ENCODE measurements at regions not wholly inside any gene's neighbourhood (a gene's known extent, or its start where the extent isn't known, plus 50 kb on each side); places are given as distances from the start of the nearest gene placed in this dataset.

DNA sequence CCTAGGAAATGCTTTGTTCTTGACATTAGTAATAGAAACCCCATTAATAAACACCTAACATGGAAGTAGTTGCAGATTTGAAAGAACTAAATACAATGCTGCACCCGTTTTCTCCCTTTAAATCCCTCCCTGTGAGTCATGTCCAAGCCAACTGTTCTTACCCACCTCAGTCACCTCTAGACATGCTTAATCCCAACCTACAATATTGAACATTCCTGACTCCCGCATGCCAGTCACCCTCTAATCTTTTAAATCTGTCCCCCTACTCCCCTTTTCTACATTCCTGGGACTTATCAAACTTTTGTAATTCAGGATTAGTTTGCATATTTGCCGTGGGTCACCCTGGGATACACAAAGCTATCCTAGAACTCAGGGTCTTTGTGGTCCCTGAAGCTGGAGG is 374.6 kb downstream of the IRS1 start:
- peaks cover 60% of the 10 kb centered on the region for H3K4me1 ChIP-seq (replicated peaks)
- DNase-seq (ENCODE audit: low read depth in 1 of 2, low spot score in 2 of 2): peak in 1 of 2 experiments; percentile 30
- no peaks in the 10 kb centered on the region for H3K9me3 ChIP-seq (replicated peaks)
- no peaks in the 10 kb centered on the region for H3K27me3 ChIP-seq (replicated peaks)
- no peaks in the 10 kb centered on the region for H3K36me3 ChIP-seq
- H3K4me3 ChIP-seq: no peak overlapping the region
- H3K27ac ChIP-seq: peak overlapping the region; percentile 87; the same call in 1 of the 2 replicates

DNA sequence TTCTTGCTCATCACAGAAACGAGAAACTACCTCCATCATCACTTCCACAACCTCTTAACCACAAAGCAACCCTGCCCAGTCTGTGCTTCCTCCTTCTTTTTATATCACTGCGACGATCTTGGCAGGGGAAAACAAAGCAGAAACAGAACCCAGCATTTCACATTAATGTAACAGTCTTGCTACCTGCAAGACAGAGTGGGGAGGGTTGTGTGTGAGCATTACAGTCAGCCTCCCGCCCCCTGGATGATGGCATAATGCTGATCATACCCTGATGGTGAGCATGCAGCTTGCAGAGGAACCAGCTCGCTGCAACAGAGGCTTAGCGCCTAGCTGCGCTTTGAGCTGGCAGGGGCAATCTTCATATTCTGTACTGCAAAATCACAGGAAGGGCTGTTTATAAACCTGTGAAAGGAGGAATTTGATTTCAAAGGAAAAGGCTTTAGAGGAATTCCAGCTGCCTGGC is 376.1 kb downstream of the IRS1 start:
- Histone ChIP-seq H3K36me3 (no peaks in the 10 kb centered on the region), H3K4me3 (no peak overlapping the region), H3K9me3 (replicated peaks) (no peaks in the 10 kb centered on the region), H3K27ac (no peak overlapping the region), H3K4me1 (replicated peaks) (peaks cover 54% of the 10 kb centered on the region), H3K27me3 (replicated peaks) (no peaks in the 10 kb centered on the region)
- peak; percentile 48 to 60 for DNase-seq (ENCODE audit: low read depth in 1 of 2, low spot score in 2 of 2)

DNA sequence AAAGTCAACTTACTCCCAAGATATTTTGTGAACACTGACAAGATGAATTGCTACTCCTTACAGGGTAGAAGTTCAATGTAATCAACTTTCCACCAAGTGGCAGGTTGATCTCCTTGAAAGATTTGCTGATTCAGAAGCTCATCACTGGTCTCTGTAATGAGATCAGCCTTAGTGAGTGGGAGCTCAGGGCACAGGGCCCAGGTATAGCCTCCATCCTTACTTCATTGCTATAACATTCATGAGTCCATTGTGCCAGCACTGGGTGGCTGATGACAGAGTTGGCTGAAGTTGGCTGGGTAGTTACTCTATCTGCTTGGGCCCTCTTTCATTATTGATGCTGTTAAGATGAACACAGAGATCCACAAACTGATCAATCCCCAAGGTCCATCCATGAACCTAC is 379.0 kb downstream of the IRS1 start:
- Histone ChIP-seq H3K36me3 (no peaks in the 10 kb centered on the region), H3K27me3 (replicated peaks) (no peaks in the 10 kb centered on the region), H3K27ac (no peak overlapping the region), H3K4me1 (replicated peaks) (peaks cover 25% of the 10 kb centered on the region), H3K4me3 (no peak overlapping the region), H3K9me3 (replicated peaks) (no peaks in the 10 kb centered on the region)
- no peak for DNase-seq (ENCODE audit: low read depth in 1 of 2, low spot score in 2 of 2)

DNA sequence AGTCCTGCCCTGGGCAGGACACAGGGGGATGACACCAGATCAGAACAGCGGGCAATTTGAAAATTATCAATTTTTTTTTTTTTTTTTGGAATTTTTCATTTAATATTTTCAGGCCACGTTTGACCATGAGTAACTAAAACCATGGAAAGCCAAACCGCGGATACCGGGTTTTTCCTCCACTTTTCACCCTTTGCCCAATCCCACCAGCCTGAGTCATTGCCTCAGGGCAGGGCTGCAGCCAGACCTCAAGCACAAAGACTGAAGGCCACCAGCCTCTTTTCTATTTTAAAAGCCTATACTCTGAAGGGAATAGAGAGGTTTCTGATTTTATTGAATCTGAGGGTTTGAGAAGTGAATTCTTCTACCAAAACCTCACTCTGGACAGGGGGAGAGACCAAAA is 381.1 kb downstream of the IRS1 start:
- H3K4me1 ChIP-seq (replicated peaks): peaks cover 4% of the 10 kb centered on the region
- H3K9me3 ChIP-seq (replicated peaks): no peaks in the 10 kb centered on the region
- no peak overlapping the region for H3K4me3 ChIP-seq
- H3K27ac ChIP-seq: no peak overlapping the region
- H3K36me3 ChIP-seq: no peaks in the 10 kb centered on the region
- DNase-seq (ENCODE audit: low read depth in 1 of 2, low spot score in 2 of 2): no peak
- no peaks in the 10 kb centered on the region for H3K27me3 ChIP-seq (replicated peaks)

DNA sequence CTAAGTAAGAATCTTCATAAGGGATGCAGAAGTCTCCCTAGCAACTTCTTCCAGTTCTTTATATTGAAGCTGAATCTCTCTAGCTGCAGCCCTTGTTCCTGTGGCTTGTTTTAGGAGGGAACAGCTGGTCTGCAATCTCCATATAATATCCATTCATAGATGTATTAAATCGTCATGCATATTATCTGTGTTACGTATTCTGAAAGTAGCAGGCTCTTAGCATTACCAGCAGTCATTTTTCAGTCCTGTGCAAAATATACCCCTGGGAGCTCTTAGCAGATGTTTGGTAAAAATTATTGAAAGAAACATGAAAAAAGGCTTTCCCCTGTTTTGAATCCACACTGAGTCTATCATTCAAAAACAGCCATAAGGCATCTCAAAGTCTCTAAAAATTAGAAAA is 385.3 kb downstream of the IRS1 start:
- Histone ChIP-seq H3K4me3 (no peak overlapping the region), H3K4me1 (replicated peaks) (peaks cover 12% of the 10 kb centered on the region), H3K27ac (no peak overlapping the region), H3K36me3 (no peaks in the 10 kb centered on the region), H3K9me3 (replicated peaks) (no peaks in the 10 kb centered on the region), H3K27me3 (replicated peaks) (no peaks in the 10 kb centered on the region)
- no peak for DNase-seq (ENCODE audit: low read depth in 1 of 2, low spot score in 2 of 2)

DNA sequence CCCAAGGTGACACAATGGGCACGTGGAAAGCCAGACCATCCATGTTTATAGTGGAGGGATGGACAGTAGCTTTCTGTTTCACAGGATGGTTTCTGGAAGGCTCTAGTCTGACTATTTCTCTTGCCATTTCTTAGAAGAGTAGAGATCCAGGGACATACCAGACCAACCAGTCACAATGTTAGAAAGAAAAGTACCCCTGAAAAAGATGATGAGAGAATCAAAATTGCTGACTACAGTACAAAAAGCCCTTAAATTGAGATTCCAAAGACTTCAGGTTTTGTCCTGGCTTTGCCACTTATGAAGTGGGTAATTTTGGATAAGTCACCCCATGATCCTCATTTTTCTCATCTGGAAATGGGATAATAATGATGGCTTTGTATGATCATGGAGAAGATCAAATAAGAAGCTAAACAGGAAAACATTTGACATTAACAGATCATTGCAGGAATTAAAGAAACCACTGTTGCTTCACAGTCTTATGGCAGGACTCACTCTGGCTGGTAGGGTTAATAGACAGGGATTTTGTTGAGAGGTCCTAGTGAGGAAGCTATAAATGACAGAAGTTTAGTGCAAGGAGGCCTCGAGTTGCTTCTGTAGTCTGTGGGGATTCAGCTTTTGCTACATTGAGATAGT is 386.0 kb downstream of the IRS1 start:
- Histone ChIP-seq H3K36me3 (no peaks in the 10 kb centered on the region), H3K4me3 (no peak overlapping the region), H3K4me1 (replicated peaks) (peaks cover 12% of the 10 kb centered on the region), H3K27ac (no peak overlapping the region), H3K9me3 (replicated peaks) (no peaks in the 10 kb centered on the region), H3K27me3 (replicated peaks) (no peaks in the 10 kb centered on the region)
- DNase-seq (ENCODE audit: low read depth in 1 of 2, low spot score in 2 of 2): no peak

DNA sequence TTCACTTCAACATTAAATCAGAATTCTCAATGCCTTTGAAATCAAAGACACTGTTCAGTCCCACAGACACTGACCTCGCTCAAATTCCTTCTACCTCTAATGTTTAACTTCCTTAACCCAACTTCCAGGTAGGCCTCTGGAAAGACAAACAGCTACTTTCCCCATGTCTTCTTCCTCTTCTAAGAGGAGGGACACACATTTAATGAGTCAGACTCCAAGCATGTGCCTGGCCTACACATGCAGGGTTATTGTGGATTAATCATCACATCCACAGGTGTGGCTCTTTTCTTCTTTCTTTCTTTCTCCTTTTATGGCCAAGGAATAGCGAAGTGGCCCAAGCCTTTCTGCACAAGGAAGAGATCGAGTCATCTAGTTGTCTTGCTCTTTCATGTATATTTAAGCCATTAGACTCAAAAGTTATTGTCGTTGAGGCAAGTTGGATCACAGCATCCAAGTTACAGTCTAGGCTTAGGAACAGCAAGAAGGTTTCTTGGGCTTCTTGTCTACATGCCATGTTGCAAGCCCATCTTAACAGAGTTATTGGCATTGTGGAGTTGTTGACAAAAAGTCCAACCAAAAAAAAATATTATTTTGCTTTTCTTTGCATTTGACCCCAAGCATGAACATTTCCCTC is 387.8 kb downstream of the IRS1 start:
- Histone ChIP-seq H3K36me3 (no peaks in the 10 kb centered on the region), H3K27me3 (replicated peaks) (no peaks in the 10 kb centered on the region), H3K9me3 (replicated peaks) (no peaks in the 10 kb centered on the region), H3K4me1 (replicated peaks) (peaks cover 12% of the 10 kb centered on the region), H3K4me3 (no peak overlapping the region), H3K27ac (peak overlapping the region; percentile 40)
- peak; percentile 43 to 56 for DNase-seq (ENCODE audit: low read depth in 1 of 2, low spot score in 2 of 2)

DNA sequence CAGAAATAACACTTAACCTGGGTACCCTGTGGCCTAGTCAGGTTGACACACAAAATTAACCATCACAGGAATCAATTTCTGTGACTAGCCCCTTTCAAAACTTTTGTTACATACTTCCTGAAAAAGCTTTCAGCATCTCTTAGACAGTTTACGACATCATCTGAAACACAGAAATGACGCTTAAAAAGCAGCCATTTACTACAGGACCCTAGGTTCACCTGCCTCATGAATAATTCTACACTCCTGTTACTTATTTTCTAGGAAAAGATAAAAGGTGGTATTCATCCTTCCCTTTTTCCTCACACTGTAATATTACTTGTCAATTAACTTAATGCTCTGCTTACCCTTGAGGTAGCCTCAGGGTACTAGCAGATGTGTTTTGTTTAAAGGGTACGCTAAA is 388.4 kb downstream of the IRS1 start:
- Histone ChIP-seq H3K27ac (peak overlapping the region; percentile 40), H3K4me3 (no peak overlapping the region), H3K36me3 (no peaks in the 10 kb centered on the region), H3K27me3 (replicated peaks) (no peaks in the 10 kb centered on the region), H3K9me3 (replicated peaks) (no peaks in the 10 kb centered on the region), H3K4me1 (replicated peaks) (peaks cover 12% of the 10 kb centered on the region)
- no peak for DNase-seq (ENCODE audit: low read depth in 1 of 2, low spot score in 2 of 2)

DNA sequence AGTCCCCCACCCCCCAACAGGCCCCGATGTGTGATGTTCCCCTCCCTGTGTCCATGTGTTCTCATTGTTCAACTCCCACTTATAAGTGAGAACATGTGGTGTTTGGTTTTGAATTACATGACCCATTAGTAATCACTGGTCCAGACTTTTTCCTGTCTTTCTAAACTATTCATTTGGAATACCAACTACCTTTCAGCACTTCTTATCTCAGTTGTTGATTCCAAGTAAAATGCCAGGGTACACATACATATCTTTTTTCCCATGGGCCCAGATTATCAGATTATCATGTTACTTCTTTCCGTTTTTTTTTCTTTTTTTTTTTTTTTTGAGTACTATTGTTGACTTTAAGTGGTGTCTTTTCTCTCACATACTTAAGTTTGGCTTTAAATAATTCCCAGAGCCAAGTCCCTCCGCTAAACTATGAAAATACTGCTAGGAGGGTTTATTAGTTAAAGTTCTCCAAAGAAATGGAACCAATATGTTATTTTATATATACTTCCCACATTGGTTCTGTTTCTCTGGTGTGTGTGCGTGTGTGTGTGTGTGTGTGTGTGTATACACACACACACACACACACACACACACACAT is 389.3 kb downstream of the IRS1 start:
- peaks cover 15% of the 10 kb centered on the region for H3K4me1 ChIP-seq (replicated peaks)
- H3K4me3 ChIP-seq: no peak overlapping the region
- DNase-seq (ENCODE audit: low read depth in 1 of 2, low spot score in 2 of 2): no peak
- no peaks in the 10 kb centered on the region for H3K36me3 ChIP-seq
- no peaks in the 10 kb centered on the region for H3K9me3 ChIP-seq (replicated peaks)
- no peaks in the 10 kb centered on the region for H3K27me3 ChIP-seq (replicated peaks)
- H3K27ac ChIP-seq: no peak overlapping the region

DNA sequence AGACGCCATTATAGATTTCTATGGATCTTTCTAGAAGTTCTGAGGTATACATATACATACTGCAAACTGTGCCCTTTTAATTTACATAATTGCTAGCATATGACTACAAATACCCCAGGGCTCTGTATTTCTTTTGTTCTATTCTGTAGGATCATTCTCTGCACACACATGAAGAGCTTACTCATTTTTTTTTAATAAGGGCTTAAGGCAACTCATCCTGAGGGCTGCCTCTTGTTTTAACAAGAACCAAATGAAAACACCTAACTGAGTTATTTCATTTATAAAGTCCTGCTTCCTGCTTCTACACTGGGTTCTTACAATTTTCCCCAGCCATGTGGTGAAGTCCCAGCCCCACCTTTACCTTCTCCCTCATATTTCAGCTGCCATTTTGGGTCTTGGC is 390.5 kb downstream of the IRS1 start:
- H3K27me3 ChIP-seq (replicated peaks): no peaks in the 10 kb centered on the region
- no peak for DNase-seq (ENCODE audit: low read depth in 1 of 2, low spot score in 2 of 2)
- no peaks in the 10 kb centered on the region for H3K36me3 ChIP-seq
- peaks cover 15% of the 10 kb centered on the region for H3K4me1 ChIP-seq (replicated peaks)
- H3K4me3 ChIP-seq: no peak overlapping the region
- H3K9me3 ChIP-seq (replicated peaks): no peaks in the 10 kb centered on the region
- no peak overlapping the region for H3K27ac ChIP-seq

DNA sequence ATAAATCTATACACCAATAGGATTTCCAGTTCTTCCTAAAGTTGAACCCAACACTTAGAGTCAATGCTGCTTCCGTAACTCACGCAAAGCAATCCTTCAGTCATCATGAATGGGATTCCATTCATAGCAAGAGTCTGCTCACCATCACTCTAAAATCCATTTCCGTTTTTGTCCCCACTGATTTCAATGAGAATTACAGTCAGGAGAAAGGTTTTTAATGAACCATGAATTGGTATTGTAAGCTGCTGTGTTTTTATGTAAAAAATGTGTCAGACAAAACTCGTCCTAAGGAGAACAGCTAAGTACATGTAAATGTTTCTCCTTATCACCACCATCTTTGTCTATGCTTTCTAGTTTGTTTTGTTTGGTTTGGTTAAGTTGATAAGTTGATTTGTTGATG is 391.5 kb downstream of the IRS1 start:
- Histone ChIP-seq H3K4me3 (no peak overlapping the region), H3K27me3 (replicated peaks) (no peaks in the 10 kb centered on the region), H3K4me1 (replicated peaks) (peaks cover 15% of the 10 kb centered on the region), H3K36me3 (no peaks in the 10 kb centered on the region), H3K9me3 (replicated peaks) (no peaks in the 10 kb centered on the region), H3K27ac (no peak overlapping the region)
- no peak for DNase-seq (ENCODE audit: low read depth in 1 of 2, low spot score in 2 of 2)

DNA sequence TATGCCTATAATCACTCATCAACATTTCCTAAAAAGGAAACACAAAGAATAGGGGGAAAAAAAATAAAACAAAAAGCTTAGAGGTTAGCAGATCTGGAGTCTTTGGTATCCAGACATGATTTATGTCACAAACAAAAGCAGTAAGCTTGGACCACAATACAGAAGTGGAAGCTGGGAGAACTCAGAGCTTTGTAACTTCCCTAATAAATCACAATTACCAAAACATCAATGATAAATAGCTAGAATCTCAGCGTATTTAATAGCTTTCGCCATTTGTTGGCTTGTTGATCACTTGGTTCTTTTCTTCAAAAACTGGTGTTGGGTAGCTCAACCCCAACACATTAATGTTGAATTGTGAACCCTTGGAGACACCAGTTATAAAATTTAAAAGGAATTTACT is 392.5 kb downstream of the IRS1 start:
- Histone ChIP-seq H3K9me3 (replicated peaks) (no peaks in the 10 kb centered on the region), H3K27me3 (replicated peaks) (no peaks in the 10 kb centered on the region), H3K4me1 (replicated peaks) (peaks cover 13% of the 10 kb centered on the region), H3K4me3 (no peak overlapping the region), H3K27ac (no peak overlapping the region), H3K36me3 (no peaks in the 10 kb centered on the region)
- DNase-seq (ENCODE audit: low read depth in 1 of 2, low spot score in 2 of 2): no peak

DNA sequence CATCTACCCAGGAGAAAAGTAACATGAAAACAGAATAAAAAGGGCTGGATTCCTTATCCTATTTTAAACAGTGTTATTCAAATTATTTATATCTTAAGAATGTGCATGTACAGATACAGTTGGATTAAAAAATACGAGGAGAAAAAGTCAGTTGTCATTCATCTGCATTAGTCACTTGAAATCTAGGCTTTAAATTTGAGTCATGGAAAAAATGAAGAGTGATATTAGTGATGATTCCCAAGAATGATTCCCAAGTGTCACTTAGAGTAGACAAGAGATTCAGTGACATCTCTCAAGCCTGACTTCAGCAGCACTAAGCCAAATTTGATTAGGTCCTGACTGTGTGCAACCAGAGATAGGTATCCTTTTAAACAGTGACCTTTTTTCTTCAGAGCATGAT is 394.2 kb downstream of the IRS1 start:
- Histone ChIP-seq H3K27me3 (replicated peaks) (no peaks in the 10 kb centered on the region), H3K9me3 (replicated peaks) (no peaks in the 10 kb centered on the region), H3K27ac (no peak overlapping the region), H3K4me3 (no peak overlapping the region), H3K4me1 (replicated peaks) (0 out of 2 replicates have a peak, but pooled peaks cover 3% of the 10 kb centered on the region), H3K36me3 (no peaks in the 10 kb centered on the region)
- DNase-seq (ENCODE audit: low read depth in 1 of 2, low spot score in 2 of 2): no peak

DNA sequence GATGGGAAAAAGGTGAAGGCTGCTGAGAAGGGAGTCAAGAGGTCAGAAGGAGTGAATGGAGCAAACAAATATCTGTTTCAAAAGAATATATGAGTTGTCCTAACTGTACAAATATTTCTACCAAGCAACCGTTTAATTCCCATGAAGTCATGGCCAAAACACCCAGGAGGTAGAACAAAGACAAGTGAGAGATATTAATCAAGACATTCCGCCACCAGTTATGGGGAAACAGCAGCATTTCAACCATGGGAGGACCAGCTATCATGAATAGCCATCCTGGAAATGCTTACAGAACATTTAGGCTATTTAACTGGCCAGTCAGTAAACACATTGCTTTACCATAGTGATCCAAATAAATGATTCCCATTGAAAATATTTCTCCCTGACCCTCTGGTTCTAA is 396.3 kb downstream of the IRS1 start:
- DNase-seq (ENCODE audit: low read depth in 1 of 2, low spot score in 2 of 2): peak in 1 of 2 experiments; percentile 13
- 0 out of 2 replicates have a peak, but pooled peaks cover 3% of the 10 kb centered on the region for H3K4me1 ChIP-seq (replicated peaks)
- H3K4me3 ChIP-seq: no peak overlapping the region
- H3K36me3 ChIP-seq: no peaks in the 10 kb centered on the region
- no peaks in the 10 kb centered on the region for H3K27me3 ChIP-seq (replicated peaks)
- no peaks in the 10 kb centered on the region for H3K9me3 ChIP-seq (replicated peaks)
- no peak overlapping the region for H3K27ac ChIP-seq

Data from SJSA1 (cell line).